ENCODE measurements at regions not wholly inside any gene's neighbourhood (a gene's known extent, or its start where the extent isn't known, plus 50 kb on each side); places are given as distances from the start of the nearest gene placed in this dataset.

DNA sequence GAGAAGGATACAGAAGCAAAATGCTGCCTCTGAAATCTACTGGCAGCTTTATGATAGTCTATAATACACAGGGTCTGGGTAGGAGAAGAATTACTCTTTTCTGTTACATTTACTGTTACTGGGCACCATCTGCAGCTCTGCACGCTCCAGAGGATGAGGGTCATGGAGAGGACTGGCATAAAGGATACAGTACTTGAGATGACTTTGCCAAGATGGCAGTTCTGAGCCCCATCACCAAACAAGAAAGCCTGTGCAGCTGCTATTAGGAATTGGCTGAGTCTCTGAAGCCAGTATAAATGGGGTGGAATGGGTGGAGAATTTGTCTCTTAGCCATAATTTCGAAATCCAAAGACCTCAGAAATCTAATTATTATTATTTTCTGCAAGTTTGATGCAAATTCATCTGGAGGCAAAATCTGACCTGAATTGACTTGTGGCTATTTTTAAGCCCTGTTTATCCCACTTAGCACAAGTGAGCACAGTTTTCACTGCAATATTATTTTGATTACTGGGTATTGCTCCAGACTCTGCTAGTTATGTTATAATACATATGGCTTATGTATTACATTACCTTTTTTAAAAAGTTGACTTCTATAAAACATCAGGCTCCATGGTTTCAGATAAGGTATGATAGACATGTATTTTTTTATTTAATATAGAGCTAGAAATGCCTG is 579.5 kb downstream of the MBD2 start:
- WGBS (ENCODE audit: insufficient coverage): no CpG with 5 or more reads among the region's 2 CpGs

DNA sequence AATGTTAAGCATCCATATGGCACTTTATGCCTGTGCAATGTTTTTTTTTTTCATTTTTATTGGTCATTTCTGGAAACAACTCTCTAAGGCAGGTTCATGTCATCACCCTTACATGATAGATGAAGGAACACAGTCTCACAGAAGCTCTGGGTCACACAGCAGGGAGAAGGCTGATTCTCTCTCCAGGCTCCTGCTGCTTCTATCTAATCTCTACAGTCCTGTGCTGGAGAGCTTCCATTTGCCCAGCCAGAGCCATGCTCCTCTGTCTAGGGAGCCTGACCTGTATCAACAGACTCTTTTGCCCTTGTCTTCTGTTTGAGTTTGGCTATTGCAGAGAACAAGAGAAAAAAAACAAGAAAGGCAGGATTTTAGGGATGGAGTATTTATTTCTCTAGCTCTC is 584.8 kb downstream of the MBD2 start:
- Histone ChIP-seq H3K4me1 (ENCODE audit: control insufficient read depth in 1 of 2, extremely low read depth in 1 of 2, insufficient read depth in 2 of 2, low read length in 2 of 2) (no peaks in the 10 kb centered on the region), H3K27me3 (replicated peaks in 1 of 2; ENCODE audit: control insufficient read depth in 2 of 2, extremely low read depth in 1 of 2, insufficient read depth in 2 of 2, low read length in 1 of 2) (no peaks in the 10 kb centered on the region), H3K9me3 (no peaks in the 10 kb centered on the region), H3K27ac (ENCODE audit: low read length) (no peak overlapping the region), H3K4me3 (ENCODE audit: control insufficient read depth in 1 of 2, extremely low read depth in 1 of 2, low read length in 1 of 2) (no peak overlapping the region), H3K36me3 (ENCODE audit: control insufficient read depth in 2 of 2, extremely low read depth in 1 of 2, insufficient read depth in 1 of 2, low read length in 1 of 2) (no peaks in the 10 kb centered on the region)
- no peaks in the 10 kb centered on the region for H3K27me3 Mint-ChIP-seq
- no peak for ATAC-seq (replicated peaks in 1 of 4)
- H3K36me3 Mint-ChIP-seq: no peaks in the 10 kb centered on the region
- peaks cover 16 to 25% (median 16%) of the 10 kb centered on the region in 3 donors for H3K9me3 Mint-ChIP-seq
- H3K4me1 Mint-ChIP-seq: no peaks in the 10 kb centered on the region
- CTCF ChIA-PET: no interaction called here
- no peak overlapping the region for H3K27ac Mint-ChIP-seq
- no peak for DNase-seq
- POLR2A ChIA-PET: no interaction called here
- no peak overlapping the region for H3K4me3 Mint-ChIP-seq

More for the DNA sequence above, 579.5 kb downstream of the MBD2 start:
- Histone ChIP-seq H3K36me3 (ENCODE audit: control insufficient read depth in 2 of 2, extremely low read depth in 1 of 2, insufficient read depth in 1 of 2, low read length in 1 of 2) (no peaks in the 10 kb centered on the region), H3K27me3 (replicated peaks in 1 of 2; ENCODE audit: control insufficient read depth in 2 of 2, extremely low read depth in 1 of 2, insufficient read depth in 2 of 2, low read length in 1 of 2) (no peaks in the 10 kb centered on the region), H3K4me3 (ENCODE audit: control insufficient read depth in 1 of 2, extremely low read depth in 1 of 2, low read length in 1 of 2) (no peak overlapping the region), H3K4me1 (ENCODE audit: control insufficient read depth in 1 of 2, extremely low read depth in 1 of 2, insufficient read depth in 2 of 2, low read length in 2 of 2) (no peaks in the 10 kb centered on the region), H3K9me3 (no peaks in the 10 kb centered on the region), H3K27ac (ENCODE audit: low read length) (no peak overlapping the region)
- peaks cover 11 to 16% (median 14%) of the 10 kb centered on the region in 3 donors for H3K9me3 Mint-ChIP-seq
- no peak overlapping the region for H3K4me3 Mint-ChIP-seq
- H3K27ac Mint-ChIP-seq: no peak overlapping the region
- no peaks in the 10 kb centered on the region for H3K27me3 Mint-ChIP-seq
- ATAC-seq (replicated peaks in 1 of 4) (no peak), DNase-seq (no peak)
- ChIA-PET POLR2A (no interaction called here), CTCF (no interaction called here)
- H3K4me1 Mint-ChIP-seq: no peaks in the 10 kb centered on the region
- H3K36me3 Mint-ChIP-seq: no peaks in the 10 kb centered on the region

DNA sequence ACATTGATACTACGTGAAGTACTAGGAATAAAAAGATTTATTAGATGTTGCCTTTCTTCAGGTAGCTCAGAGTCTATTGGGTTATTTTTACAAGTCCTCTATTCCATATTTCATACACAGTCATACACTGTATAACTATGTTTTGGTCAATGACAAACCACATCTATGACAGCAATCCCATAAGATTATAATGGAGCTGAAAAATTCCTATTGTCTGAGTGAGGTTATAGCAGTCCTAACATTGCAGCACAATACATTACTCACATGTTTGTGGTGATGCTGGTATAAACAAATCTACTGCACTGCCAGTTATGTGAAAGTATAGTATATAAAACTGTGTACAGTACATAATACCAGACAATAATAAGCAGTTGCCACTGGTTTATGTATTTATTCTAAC is 595.1 kb downstream of the MBD2 start:
- POLR2A ChIA-PET: no interaction called here
- WGBS (ENCODE audit: insufficient coverage): no CpG with 5 or more reads among the region's 1 CpG
- CTCF ChIA-PET: no interaction called here
- ATAC-seq (replicated peaks in 1 of 4): no peak
- H3K27me3 Mint-ChIP-seq: no peaks in the 10 kb centered on the region
- no peak overlapping the region for H3K4me3 ChIP-seq (ENCODE audit: control insufficient read depth in 1 of 2, extremely low read depth in 1 of 2, low read length in 1 of 2)
- no peaks in the 10 kb centered on the region for H3K27me3 ChIP-seq (replicated peaks in 1 of 2; ENCODE audit: control insufficient read depth in 2 of 2, extremely low read depth in 1 of 2, insufficient read depth in 2 of 2, low read length in 1 of 2)
- no peak overlapping the region for H3K27ac ChIP-seq (ENCODE audit: low read length)
- H3K4me1 ChIP-seq (ENCODE audit: control insufficient read depth in 1 of 2, extremely low read depth in 1 of 2, insufficient read depth in 2 of 2, low read length in 2 of 2): no peaks in the 10 kb centered on the region
- H3K27ac Mint-ChIP-seq: no peak overlapping the region
- no peaks in the 10 kb centered on the region for H3K36me3 ChIP-seq (ENCODE audit: control insufficient read depth in 2 of 2, extremely low read depth in 1 of 2, insufficient read depth in 1 of 2, low read length in 1 of 2)
- peaks cover 7 to 33% (median 23%) of the 10 kb centered on the region in 3 donors for H3K9me3 Mint-ChIP-seq
- no peak for DNase-seq
- no peaks in the 10 kb centered on the region for H3K9me3 ChIP-seq
- H3K4me1 Mint-ChIP-seq: no peaks in the 10 kb centered on the region
- H3K4me3 Mint-ChIP-seq: no peak overlapping the region
- no peaks in the 10 kb centered on the region for H3K36me3 Mint-ChIP-seq

DNA sequence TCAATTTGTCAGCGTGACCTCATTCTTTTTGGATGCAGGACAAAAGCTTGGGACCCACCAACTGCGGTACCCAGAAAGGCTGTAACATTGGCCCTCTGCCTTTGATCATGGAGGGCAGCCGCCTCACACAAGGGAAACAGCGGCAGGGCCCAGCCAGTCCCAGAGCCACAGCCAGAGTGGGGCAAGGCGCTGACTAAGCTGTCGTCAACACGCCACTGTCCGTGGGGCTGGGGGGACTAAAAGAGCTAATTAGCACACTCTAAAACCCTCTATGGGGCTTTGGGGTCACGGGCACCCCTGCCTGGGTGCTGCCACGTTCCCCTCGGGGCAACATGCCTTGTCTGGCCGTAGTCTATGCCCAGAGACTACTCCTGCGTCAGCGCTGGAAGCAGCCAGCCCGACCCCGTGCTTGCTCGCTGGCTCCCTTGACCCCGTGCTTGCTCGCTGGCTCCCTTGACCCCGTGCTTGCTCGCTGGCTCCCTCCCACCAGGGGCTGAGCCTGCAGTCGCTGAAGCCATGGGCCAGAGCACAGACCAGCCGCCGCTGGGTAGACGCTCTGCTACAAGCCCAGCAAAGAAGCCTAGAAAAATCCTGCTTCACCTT is 598.4 kb downstream of the MBD2 start:
- ChIA-PET CTCF (no interaction called here), POLR2A (no interaction called here)
- H3K27ac Mint-ChIP-seq: no peak overlapping the region
- no peak for DNase-seq
- WGBS (ENCODE audit: insufficient coverage): 74% methylated on average over 23 of the region's 25 CpGs
- H3K9me3 ChIP-seq: no peaks in the 10 kb centered on the region
- no peaks in the 10 kb centered on the region for H3K4me1 ChIP-seq (ENCODE audit: control insufficient read depth in 1 of 2, extremely low read depth in 1 of 2, insufficient read depth in 2 of 2, low read length in 2 of 2)
- no peaks in the 10 kb centered on the region for H3K27me3 ChIP-seq (replicated peaks in 1 of 2; ENCODE audit: control insufficient read depth in 2 of 2, extremely low read depth in 1 of 2, insufficient read depth in 2 of 2, low read length in 1 of 2)
- H3K4me1 Mint-ChIP-seq: no peaks in the 10 kb centered on the region
- H3K9me3 Mint-ChIP-seq: peaks cover 2 to 20% (median 17%) of the 10 kb centered on the region in 3 donors
- no peaks in the 10 kb centered on the region for H3K36me3 Mint-ChIP-seq
- no peaks in the 10 kb centered on the region for H3K27me3 Mint-ChIP-seq
- ATAC-seq (replicated peaks in 1 of 4): no peak
- no peaks in the 10 kb centered on the region for H3K36me3 ChIP-seq (ENCODE audit: control insufficient read depth in 2 of 2, extremely low read depth in 1 of 2, insufficient read depth in 1 of 2, low read length in 1 of 2)
- H3K4me3 ChIP-seq (ENCODE audit: control insufficient read depth in 1 of 2, extremely low read depth in 1 of 2, low read length in 1 of 2): no peak overlapping the region
- H3K4me3 Mint-ChIP-seq: no peak overlapping the region
- no peak overlapping the region for H3K27ac ChIP-seq (ENCODE audit: low read length)

DNA sequence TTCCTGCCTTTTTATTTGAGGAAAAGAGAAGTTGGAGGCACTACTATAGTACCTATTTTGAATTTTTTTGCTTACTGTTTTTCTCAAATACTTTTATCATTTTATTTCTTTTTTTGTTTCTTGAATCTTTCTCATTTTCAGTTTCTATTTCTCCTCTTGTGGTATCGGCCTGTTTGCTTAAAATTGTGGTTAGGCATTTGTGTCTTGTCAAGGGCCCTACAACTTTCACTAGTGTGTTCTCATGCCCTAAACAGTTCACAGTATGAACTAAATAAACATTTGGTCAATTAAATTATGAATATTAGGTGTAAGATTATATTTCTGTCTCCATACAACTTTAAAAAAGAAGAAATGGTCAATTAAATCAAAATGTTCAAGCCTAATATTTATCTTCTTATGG is 613.5 kb downstream of the MBD2 start:
- H3K4me3 ChIP-seq (ENCODE audit: control insufficient read depth in 1 of 2, extremely low read depth in 1 of 2, low read length in 1 of 2): no peak overlapping the region
- H3K9me3 ChIP-seq: no peaks in the 10 kb centered on the region
- Mint-ChIP-seq H3K9me3 (peaks cover 0 to 4% (median 0%) of the 10 kb centered on the region in 3 donors), H3K27me3 (no peaks in the 10 kb centered on the region), H3K27ac (no peak overlapping the region), H3K4me3 (no peak overlapping the region), H3K4me1 (no peaks in the 10 kb centered on the region), H3K36me3 (no peaks in the 10 kb centered on the region)
- H3K27me3 ChIP-seq (replicated peaks in 1 of 2; ENCODE audit: control insufficient read depth in 2 of 2, extremely low read depth in 1 of 2, insufficient read depth in 2 of 2, low read length in 1 of 2): no peaks in the 10 kb centered on the region
- ChIA-PET POLR2A (no interaction called here), CTCF (no interaction called here)
- DNase-seq (no peak), ATAC-seq (replicated peaks in 1 of 4) (no peak)
- no peaks in the 10 kb centered on the region for H3K4me1 ChIP-seq (ENCODE audit: control insufficient read depth in 1 of 2, extremely low read depth in 1 of 2, insufficient read depth in 2 of 2, low read length in 2 of 2)
- no peak overlapping the region for H3K27ac ChIP-seq (ENCODE audit: low read length)
- WGBS (ENCODE audit: insufficient coverage): no CpG with 5 or more reads among the region's 1 CpG
- no peaks in the 10 kb centered on the region for H3K36me3 ChIP-seq (ENCODE audit: control insufficient read depth in 2 of 2, extremely low read depth in 1 of 2, insufficient read depth in 1 of 2, low read length in 1 of 2)

DNA sequence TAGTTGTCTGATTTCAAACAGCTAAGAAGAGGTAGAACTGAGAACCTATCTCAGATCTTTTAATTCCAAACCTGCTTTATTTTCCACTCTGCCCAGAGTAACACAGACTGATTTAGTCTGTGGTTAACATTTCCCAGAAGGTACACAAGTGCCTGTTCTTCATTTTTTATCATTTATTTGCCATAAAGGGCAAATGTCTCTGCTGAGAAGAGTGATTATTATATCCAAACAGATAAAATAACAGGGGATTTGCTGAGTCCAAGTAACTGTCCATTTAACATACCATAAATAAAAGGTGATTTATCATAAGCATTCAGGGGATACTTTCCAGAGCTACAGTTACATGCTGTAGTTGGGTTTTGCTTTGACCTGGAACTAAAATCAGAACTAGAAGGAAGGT is 617.7 kb downstream of the MBD2 start:
- no peaks in the 10 kb centered on the region for H3K36me3 Mint-ChIP-seq
- H3K36me3 ChIP-seq (ENCODE audit: control insufficient read depth in 2 of 2, extremely low read depth in 1 of 2, insufficient read depth in 1 of 2, low read length in 1 of 2): no peaks in the 10 kb centered on the region
- no peaks in the 10 kb centered on the region for H3K4me1 ChIP-seq (ENCODE audit: control insufficient read depth in 1 of 2, extremely low read depth in 1 of 2, insufficient read depth in 2 of 2, low read length in 2 of 2)
- DNase-seq (no peak), ATAC-seq (replicated peaks in 1 of 4) (no peak)
- no peak overlapping the region for H3K27ac ChIP-seq (ENCODE audit: low read length)
- H3K9me3 Mint-ChIP-seq: peaks cover 0 to 4% (median 0%) of the 10 kb centered on the region in 3 donors
- no peak overlapping the region for H3K27ac Mint-ChIP-seq
- H3K27me3 Mint-ChIP-seq: no peaks in the 10 kb centered on the region
- H3K4me3 Mint-ChIP-seq: no peak overlapping the region
- POLR2A ChIA-PET: no interaction called here
- no peak overlapping the region for H3K4me3 ChIP-seq (ENCODE audit: control insufficient read depth in 1 of 2, extremely low read depth in 1 of 2, low read length in 1 of 2)
- H3K9me3 ChIP-seq: no peaks in the 10 kb centered on the region
- H3K27me3 ChIP-seq (replicated peaks in 1 of 2; ENCODE audit: control insufficient read depth in 2 of 2, extremely low read depth in 1 of 2, insufficient read depth in 2 of 2, low read length in 1 of 2): no peaks in the 10 kb centered on the region
- H3K4me1 Mint-ChIP-seq: no peaks in the 10 kb centered on the region
- CTCF ChIA-PET: no interaction called here

DNA sequence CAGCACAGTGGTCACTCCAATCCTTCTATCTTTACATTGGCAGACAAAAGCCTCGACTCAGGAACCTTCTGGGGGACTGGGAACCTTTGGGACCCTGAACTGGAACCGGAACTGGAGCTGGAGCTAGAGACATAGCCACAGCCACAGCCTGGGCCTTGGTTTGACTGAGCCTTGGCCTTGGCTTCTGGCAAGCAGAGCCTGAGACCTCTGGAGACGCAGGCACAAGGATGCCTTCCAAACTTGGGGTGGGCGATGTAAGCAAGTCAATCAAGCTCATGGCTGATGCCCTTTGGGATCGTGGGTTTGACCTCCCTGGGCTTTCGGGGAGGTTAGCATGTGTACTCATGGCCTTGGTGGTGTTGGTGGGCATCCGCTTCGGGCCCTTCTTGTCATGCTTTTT is 619.3 kb downstream of the MBD2 start:
- Histone ChIP-seq H3K4me1 (ENCODE audit: control insufficient read depth in 1 of 2, extremely low read depth in 1 of 2, insufficient read depth in 2 of 2, low read length in 2 of 2) (no peaks in the 10 kb centered on the region), H3K9me3 (no peaks in the 10 kb centered on the region), H3K4me3 (ENCODE audit: control insufficient read depth in 1 of 2, extremely low read depth in 1 of 2, low read length in 1 of 2) (no peak overlapping the region), H3K27ac (ENCODE audit: low read length) (no peak overlapping the region), H3K36me3 (ENCODE audit: control insufficient read depth in 2 of 2, extremely low read depth in 1 of 2, insufficient read depth in 1 of 2, low read length in 1 of 2) (no peaks in the 10 kb centered on the region), H3K27me3 (replicated peaks in 1 of 2; ENCODE audit: control insufficient read depth in 2 of 2, extremely low read depth in 1 of 2, insufficient read depth in 2 of 2, low read length in 1 of 2) (no peaks in the 10 kb centered on the region)
- CTCF ChIA-PET: no interaction called here
- POLR2A ChIA-PET: no interaction called here
- ATAC-seq (replicated peaks in 1 of 4): no peak
- Mint-ChIP-seq H3K4me3 (no peak overlapping the region), H3K36me3 (no peaks in the 10 kb centered on the region), H3K9me3 (no peaks in the 10 kb centered on the region), H3K27me3 (no peaks in the 10 kb centered on the region), H3K27ac (no peak overlapping the region), H3K4me1 (no peaks in the 10 kb centered on the region)
- no peak for DNase-seq
- WGBS (ENCODE audit: insufficient coverage): 64% methylated on average over 6 of the region's 8 CpGs

All from T-cell (primary cell).